ENCODE measurements at regions not wholly inside any gene's neighbourhood (a gene's known extent, or its start where the extent isn't known, plus 50 kb on each side); places are given as distances from the start of the nearest gene placed in this dataset.

DNA sequence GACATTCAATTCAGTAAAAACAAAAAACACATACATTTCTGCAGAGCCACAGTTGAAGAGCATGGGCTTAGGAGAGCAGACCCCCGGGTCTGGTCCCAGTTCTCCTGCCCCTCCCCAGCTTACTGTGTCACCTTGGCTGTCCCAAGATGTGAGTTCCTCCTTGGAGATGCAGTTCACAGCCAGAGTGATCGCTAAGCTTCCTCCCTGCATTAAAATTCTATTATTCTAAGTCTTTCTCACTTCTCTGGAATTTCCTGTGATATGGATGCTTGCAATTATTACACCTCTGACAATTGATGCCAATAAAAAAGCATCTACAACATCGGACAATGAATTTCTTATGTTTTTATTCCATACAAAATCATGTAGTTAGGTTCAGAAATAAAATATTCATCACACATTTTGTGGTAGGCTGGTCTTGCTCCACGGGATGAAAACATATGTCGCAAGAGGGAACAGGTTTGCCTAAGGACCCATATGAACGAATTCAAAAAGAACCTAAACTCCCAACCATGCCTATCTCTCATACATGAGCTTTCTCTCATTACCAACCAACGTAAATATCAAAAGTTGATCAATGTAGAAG, 328.5 kb upstream of the RUNX1 start:
- TF ChIP-seq CTCF (IDR thresholded peaks at IDR 0.05; ENCODE audit: low read depth, low read length, missing control alignments), result no peak
- no peak overlapping the region for H3K4me3 ChIP-seq (ENCODE audit: low read depth, low read length)
- no peak for DNase-seq (ENCODE audit: low read depth)
- in situ Hi-C loops (cut with HindIII; ENCODE audit: low sequenced_read_pairs), result no loop called here

GRCh38 chr21:35376406-35377135, 327.5 kb upstream of the RUNX1 start:
- no peak for TF ChIP-seq CTCF (IDR thresholded peaks at IDR 0.05; ENCODE audit: low read depth, low read length, missing control alignments)
- DNase-seq (ENCODE audit: low read depth), result no peak
- no peak overlapping the region for H3K4me3 ChIP-seq (ENCODE audit: low read depth, low read length)
- in situ Hi-C loops (cut with HindIII; ENCODE audit: low sequenced_read_pairs), result no loop called here

GRCh38 chr21:35375115-35375514, 326.0 kb upstream of the RUNX1 start:
- TF ChIP-seq CTCF (IDR thresholded peaks at IDR 0.05; ENCODE audit: low read depth, low read length, missing control alignments), result no peak
- no peak for DNase-seq (ENCODE audit: low read depth)
- in situ Hi-C loops (cut with HindIII; ENCODE audit: low sequenced_read_pairs), result no loop called here
- H3K4me3 ChIP-seq (ENCODE audit: low read depth, low read length), result no peak overlapping the region

GRCh38 chr21:35373998-35374397, 324.9 kb upstream of the RUNX1 start:
- no peak for TF ChIP-seq CTCF (IDR thresholded peaks at IDR 0.05; ENCODE audit: low read depth, low read length, missing control alignments)
- DNase-seq (ENCODE audit: low read depth), result no peak
- in situ Hi-C loops (cut with HindIII; ENCODE audit: low sequenced_read_pairs), result no loop called here
- no peak overlapping the region for H3K4me3 ChIP-seq (ENCODE audit: low read depth, low read length)

DNA sequence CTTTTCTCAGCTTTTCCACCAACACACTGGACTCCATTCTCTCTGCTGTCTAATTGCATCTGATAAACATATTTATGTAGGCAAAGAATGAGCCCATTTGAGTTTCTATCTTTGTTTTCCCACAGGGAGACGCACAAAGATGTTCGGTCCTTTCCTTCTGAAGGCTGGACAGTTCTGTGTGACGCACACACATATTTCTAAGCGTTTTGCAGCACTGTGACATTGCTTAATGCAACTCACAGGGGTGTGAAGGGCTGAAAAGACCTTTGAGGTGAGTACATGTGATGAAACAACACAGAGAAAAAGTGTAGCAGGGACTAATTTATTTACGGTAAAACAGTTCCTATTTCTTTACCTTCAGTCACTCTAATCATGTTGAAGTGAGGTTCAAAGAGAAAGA, 323.1 kb upstream of the RUNX1 start:
- in situ Hi-C loops (cut with HindIII; ENCODE audit: low sequenced_read_pairs), result no loop called here
- no peak for DNase-seq (ENCODE audit: low read depth)
- TF ChIP-seq CTCF (IDR thresholded peaks at IDR 0.05; ENCODE audit: low read depth, low read length, missing control alignments), result no peak
- no peak overlapping the region for H3K4me3 ChIP-seq (ENCODE audit: low read depth, low read length)

DNA sequence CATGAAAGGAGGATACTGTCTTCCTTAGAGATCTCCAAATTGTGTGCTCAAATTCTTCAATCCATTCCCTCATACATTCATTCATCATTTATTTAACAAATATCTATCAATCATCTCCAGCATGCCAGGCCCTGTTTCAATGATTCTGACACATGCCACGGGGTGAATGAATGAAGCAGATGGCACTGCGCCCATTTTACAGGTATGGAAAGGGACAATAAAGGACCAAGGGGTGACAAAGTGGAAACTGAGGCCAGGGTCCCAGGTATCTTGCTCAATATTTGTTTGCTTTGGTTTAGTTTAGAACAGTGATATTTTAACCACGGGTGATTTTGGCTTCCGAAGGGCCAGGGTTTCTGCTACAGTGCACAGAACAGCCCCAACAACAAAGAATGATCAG, 321.6 kb upstream of the RUNX1 start:
- H3K4me3 ChIP-seq (ENCODE audit: low read depth, low read length), result no peak overlapping the region
- no peak for TF ChIP-seq CTCF (IDR thresholded peaks at IDR 0.05; ENCODE audit: low read depth, low read length, missing control alignments)
- in situ Hi-C loops (cut with HindIII; ENCODE audit: low sequenced_read_pairs), result no loop called here
- DNase-seq (ENCODE audit: low read depth), result no peak
